WI38 (cell line): ENCODE measurements at regions not wholly inside any gene's neighbourhood (a gene's known extent, or its start where the extent isn't known, plus 50 kb on each side); places are given as distances from the start of the nearest gene placed in this dataset.

Source experiments
- H3K4me3 ChIP-seq: 2 replicates; pipeline ENCODE4 v1.5.1; 2011; ENCODE audit warnings: low read depth, mild to moderate bottlenecking, control low read depth, low read length
- CTCF ChIP-seq: IDR thresholded peaks from 2 replicates; pipeline ENCODE4 v1.5.1; 2012; ENCODE audit warnings: low read depth, mild to moderate bottlenecking, control low read depth, low read length

GRCh38 chr18:47632970-47633635, 297.4 kb downstream of the SMAD2 start:
- TF ChIP-seq CTCF, result no peak
- no peak overlapping the region for H3K4me3 ChIP-seq

GRCh38 chr18:47628893-47629292, 301.6 kb downstream of the SMAD2 start:
- no peak overlapping the region for H3K4me3 ChIP-seq
- no peak for TF ChIP-seq CTCF

GRCh38 chr18:47628240-47628781, 302.1 kb downstream of the SMAD2 start:
- TF ChIP-seq CTCF, result no peak
- H3K4me3 ChIP-seq, result no peak overlapping the region

- no peak for TF ChIP-seq CTCF
- H3K4me3 ChIP-seq, result no peak overlapping the region
Measured at GRCh38 chr18:47627030-47627429, 303.4 kb downstream of the SMAD2 start.

- TF ChIP-seq CTCF, result no peak
- no peak overlapping the region for H3K4me3 ChIP-seq
Measured at GRCh38 chr18:47619771-47620448, 310.5 kb downstream of the SMAD2 start.

GRCh38 chr18:47618758-47619157, 311.7 kb downstream of the SMAD2 start:
- no peak for TF ChIP-seq CTCF
- H3K4me3 ChIP-seq, result no peak overlapping the region

- no peak overlapping the region for H3K4me3 ChIP-seq
- no peak for TF ChIP-seq CTCF
Measured at GRCh38 chr18:47615043-47615442, 315.4 kb downstream of the SMAD2 start.
